ENCODE measurements at regions not wholly inside any gene's neighbourhood (a gene's known extent, or its start where the extent isn't known, plus 50 kb on each side); places are given as distances from the start of the nearest gene placed in this dataset.

DNA sequence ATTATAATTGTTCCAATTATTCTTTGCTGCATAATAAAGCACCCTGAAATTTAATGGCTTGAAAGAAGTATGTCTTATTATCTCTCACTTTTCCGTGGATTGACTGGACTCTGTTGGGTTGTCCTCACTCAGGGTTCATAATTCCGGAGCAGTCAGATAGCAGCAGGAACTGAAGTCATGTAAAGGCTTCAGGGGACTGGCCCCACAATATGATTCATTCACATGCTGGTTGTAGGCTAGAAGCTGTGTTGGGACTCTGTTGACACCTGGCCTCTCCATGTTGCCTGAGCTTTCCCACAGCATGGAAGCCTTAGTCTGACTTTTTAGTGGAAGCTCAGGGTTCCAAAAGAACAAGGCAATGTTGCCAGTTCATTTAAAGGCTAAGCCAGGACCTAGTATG is 367.1 kb upstream of the ADGRL2 start:
- H3K36me3 Mint-ChIP-seq (ENCODE audit: low read depth): no peaks in the 10 kb centered on the region

GRCh38 chr1:81432654-81433109 is 368.1 kb upstream of the ADGRL2 start:
- Mint-ChIP-seq H3K9me3 (no peaks in the 10 kb centered on the region), H3K4me3 (no peak overlapping the region), H3K4me1 (ENCODE audit: low read depth) (no peaks in the 10 kb centered on the region), H3K27me3 (ENCODE audit: low read depth) (no peaks in the 10 kb centered on the region), H3K36me3 (ENCODE audit: low read depth) (no peaks in the 10 kb centered on the region), H3K27ac (no peak overlapping the region)

More for the DNA sequence above, 367.1 kb upstream of the ADGRL2 start:
- Mint-ChIP-seq H3K9me3 (no peaks in the 10 kb centered on the region), H3K4me1 (ENCODE audit: low read depth) (no peaks in the 10 kb centered on the region), H3K27me3 (ENCODE audit: low read depth) (no peaks in the 10 kb centered on the region), H3K27ac (no peak overlapping the region), H3K4me3 (no peak overlapping the region)

DNA sequence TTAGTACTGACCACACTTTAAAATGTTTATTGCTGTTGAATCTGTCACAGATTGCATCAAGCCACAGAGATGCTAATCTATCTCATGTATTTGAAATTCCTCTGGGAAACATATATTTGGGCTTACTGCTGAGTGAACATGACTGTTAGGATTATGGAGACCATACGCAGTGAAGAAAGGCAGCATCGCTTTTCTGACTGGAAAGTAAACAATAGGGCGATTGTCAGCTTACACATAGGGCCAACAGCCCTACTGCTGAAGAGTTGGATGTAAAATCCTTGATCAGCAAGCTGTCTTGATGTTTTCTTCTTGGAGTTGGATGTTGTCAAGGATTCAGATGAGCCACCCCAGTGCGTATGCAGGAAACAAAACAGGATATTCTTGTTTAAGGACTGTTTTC is 368.7 kb upstream of the ADGRL2 start:
- H3K36me3 Mint-ChIP-seq (ENCODE audit: low read depth): no peaks in the 10 kb centered on the region
- H3K27ac Mint-ChIP-seq: no peak overlapping the region
- no peaks in the 10 kb centered on the region for H3K9me3 Mint-ChIP-seq
- H3K4me3 Mint-ChIP-seq: no peak overlapping the region
- H3K4me1 Mint-ChIP-seq (ENCODE audit: low read depth): no peaks in the 10 kb centered on the region
- no peaks in the 10 kb centered on the region for H3K27me3 Mint-ChIP-seq (ENCODE audit: low read depth)

DNA sequence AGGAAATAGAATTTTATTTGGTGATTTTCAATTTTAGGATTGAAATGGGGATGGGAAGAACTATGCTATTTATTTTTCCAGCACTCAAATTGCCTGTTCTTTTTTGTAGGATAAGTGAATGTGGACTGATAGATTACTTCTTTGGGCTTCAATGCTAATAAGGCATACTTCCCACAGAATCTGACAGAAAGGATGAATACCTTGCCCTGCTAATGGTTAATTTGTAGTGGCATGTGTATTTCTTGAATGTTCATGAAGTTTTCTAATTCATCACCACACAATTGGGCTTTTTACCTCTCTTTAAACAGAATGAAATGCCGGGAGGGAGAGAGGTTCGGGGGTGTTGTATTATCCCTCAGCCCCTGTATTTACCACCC is 369.1 kb upstream of the ADGRL2 start:
- Mint-ChIP-seq H3K4me1 (ENCODE audit: low read depth) (no peaks in the 10 kb centered on the region), H3K4me3 (no peak overlapping the region), H3K9me3 (no peaks in the 10 kb centered on the region), H3K27ac (no peak overlapping the region), H3K27me3 (ENCODE audit: low read depth) (no peaks in the 10 kb centered on the region), H3K36me3 (ENCODE audit: low read depth) (no peaks in the 10 kb centered on the region)

GRCh38 chr1:81430955-81431623 is 369.6 kb upstream of the ADGRL2 start:
- H3K36me3 Mint-ChIP-seq (ENCODE audit: low read depth): no peaks in the 10 kb centered on the region
- H3K27ac Mint-ChIP-seq: no peak overlapping the region
- H3K27me3 Mint-ChIP-seq (ENCODE audit: low read depth): no peaks in the 10 kb centered on the region
- H3K9me3 Mint-ChIP-seq: no peaks in the 10 kb centered on the region
- no peak overlapping the region for H3K4me3 Mint-ChIP-seq
- no peaks in the 10 kb centered on the region for H3K4me1 Mint-ChIP-seq (ENCODE audit: low read depth)

DNA sequence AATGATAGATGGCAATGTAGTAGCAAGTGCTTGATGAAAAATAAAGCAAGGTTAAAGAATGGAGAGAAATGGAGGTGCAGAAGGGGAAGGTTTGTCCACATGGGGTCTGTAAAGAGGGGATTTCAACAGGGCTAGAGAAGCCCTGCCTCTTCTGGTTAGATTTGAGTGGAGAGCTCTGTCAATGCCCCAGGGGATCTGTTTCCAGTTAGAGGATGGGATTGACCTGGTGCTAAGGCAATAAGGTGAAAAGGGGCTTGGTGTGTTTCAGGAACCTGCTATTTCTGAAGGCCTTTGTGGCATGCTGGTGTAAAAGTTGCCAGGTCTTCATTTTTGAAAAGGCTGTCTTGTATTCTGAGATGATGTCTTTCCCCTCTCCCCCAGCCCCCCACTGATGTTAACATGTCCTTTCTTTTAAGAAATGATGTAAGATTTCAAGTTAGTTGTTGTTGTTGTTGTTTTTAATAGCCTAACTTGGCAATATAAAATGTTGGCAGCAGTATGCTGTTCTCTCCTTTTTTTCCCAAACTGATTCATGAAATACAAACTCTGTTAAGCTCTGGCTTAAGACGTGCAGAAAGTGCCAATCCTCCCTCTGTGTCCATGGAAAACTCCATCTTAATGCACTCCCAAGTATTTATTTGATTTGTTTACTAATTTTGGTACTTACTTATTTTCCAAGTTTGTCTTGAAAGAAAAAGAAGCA is 370.3 kb upstream of the ADGRL2 start:
- H3K27me3 Mint-ChIP-seq (ENCODE audit: low read depth): no peaks in the 10 kb centered on the region
- no peaks in the 10 kb centered on the region for H3K36me3 Mint-ChIP-seq (ENCODE audit: low read depth)
- H3K4me3 Mint-ChIP-seq: no peak overlapping the region
- no peaks in the 10 kb centered on the region for H3K4me1 Mint-ChIP-seq (ENCODE audit: low read depth)
- H3K27ac Mint-ChIP-seq: no peak overlapping the region
- no peaks in the 10 kb centered on the region for H3K9me3 Mint-ChIP-seq

- Mint-ChIP-seq H3K27ac (no peak overlapping the region), H3K4me3 (no peak overlapping the region), H3K27me3 (ENCODE audit: low read depth) (no peaks in the 10 kb centered on the region), H3K36me3 (ENCODE audit: low read depth) (no peaks in the 10 kb centered on the region), H3K9me3 (no peaks in the 10 kb centered on the region), H3K4me1 (ENCODE audit: low read depth) (no peaks in the 10 kb centered on the region)
These were observed 371.7 kb upstream of the ADGRL2 start for GRCh38 chr1:81428998-81429397.

GRCh38 chr1:81424816-81425215 is 375.9 kb upstream of the ADGRL2 start:
- H3K27ac Mint-ChIP-seq: no peak overlapping the region
- no peaks in the 10 kb centered on the region for H3K4me1 Mint-ChIP-seq (ENCODE audit: low read depth)
- H3K4me3 Mint-ChIP-seq: no peak overlapping the region
- no peaks in the 10 kb centered on the region for H3K27me3 Mint-ChIP-seq (ENCODE audit: low read depth)
- no peaks in the 10 kb centered on the region for H3K9me3 Mint-ChIP-seq
- no peaks in the 10 kb centered on the region for H3K36me3 Mint-ChIP-seq (ENCODE audit: low read depth)

- H3K4me1 Mint-ChIP-seq (ENCODE audit: low read depth): no peaks in the 10 kb centered on the region
These were observed 376.7 kb upstream of the ADGRL2 start for GRCh38 chr1:81424061-81424460.

DNA sequence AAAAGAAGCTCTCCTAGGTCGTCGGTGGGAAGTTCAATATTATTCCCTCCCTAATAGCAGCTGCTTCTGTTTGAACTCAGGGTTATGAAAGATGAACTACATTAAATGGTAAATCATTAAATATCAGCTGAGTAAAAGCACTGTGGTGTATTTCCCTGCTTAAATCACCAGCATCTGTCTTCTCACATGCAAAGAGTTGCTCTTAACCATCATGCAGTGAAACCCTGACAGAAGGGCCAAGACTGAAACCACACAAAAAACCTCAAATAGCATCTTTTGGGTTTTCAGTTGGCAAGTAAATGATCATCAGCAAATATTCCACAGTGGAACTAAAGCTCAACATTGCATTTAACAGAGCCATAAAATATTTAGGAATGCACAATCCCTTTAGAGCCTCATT is 380.0 kb upstream of the ADGRL2 start:
- Mint-ChIP-seq H3K9me3 (no peaks in the 10 kb centered on the region), H3K27ac (no peak overlapping the region), H3K36me3 (ENCODE audit: low read depth) (no peaks in the 10 kb centered on the region), H3K4me3 (no peak overlapping the region), H3K4me1 (ENCODE audit: low read depth) (no peaks in the 10 kb centered on the region), H3K27me3 (ENCODE audit: low read depth) (no peaks in the 10 kb centered on the region)

More at GRCh38 chr1:81424061-81424460, 376.7 kb upstream of the ADGRL2 start:
- H3K27me3 Mint-ChIP-seq (ENCODE audit: low read depth): no peaks in the 10 kb centered on the region
- no peaks in the 10 kb centered on the region for H3K9me3 Mint-ChIP-seq
- no peaks in the 10 kb centered on the region for H3K36me3 Mint-ChIP-seq (ENCODE audit: low read depth)
- no peak overlapping the region for H3K27ac Mint-ChIP-seq
- no peak overlapping the region for H3K4me3 Mint-ChIP-seq

DNA sequence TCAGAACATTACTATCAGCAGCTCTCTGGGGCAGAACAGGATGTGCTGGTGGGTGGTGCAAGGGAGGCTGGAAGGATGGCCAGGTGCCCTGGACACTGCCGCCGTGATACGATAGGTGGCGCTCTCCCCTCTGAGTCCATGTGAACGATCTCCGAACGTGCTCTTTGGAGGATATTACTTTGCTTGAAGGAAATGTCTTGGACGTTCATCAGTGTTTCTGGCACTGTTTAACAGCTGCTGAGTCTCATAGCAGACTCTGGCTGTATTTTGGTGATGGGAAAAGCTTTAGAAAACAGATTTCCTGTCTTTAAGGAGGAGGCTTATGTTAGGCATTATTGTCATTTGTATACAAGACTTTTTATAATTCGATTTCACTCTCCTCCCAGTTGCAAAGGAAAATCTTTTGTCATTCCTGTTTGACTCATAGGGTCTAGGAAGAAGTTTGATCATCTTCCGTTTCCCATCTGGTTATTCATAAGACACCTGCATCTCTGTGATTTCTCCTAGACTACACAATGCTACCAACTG is 386.2 kb upstream of the ADGRL2 start:
- H3K36me3 Mint-ChIP-seq (ENCODE audit: low read depth): no peaks in the 10 kb centered on the region
- H3K9me3 Mint-ChIP-seq: no peaks in the 10 kb centered on the region
- no peaks in the 10 kb centered on the region for H3K27me3 Mint-ChIP-seq (ENCODE audit: low read depth)
- no peak overlapping the region for H3K27ac Mint-ChIP-seq
- no peaks in the 10 kb centered on the region for H3K4me1 Mint-ChIP-seq (ENCODE audit: low read depth)
- H3K4me3 Mint-ChIP-seq: no peak overlapping the region

GRCh38 chr1:81412954-81413353 is 387.8 kb upstream of the ADGRL2 start:
- H3K36me3 Mint-ChIP-seq (ENCODE audit: low read depth): no peaks in the 10 kb centered on the region
- H3K4me1 Mint-ChIP-seq (ENCODE audit: low read depth): no peaks in the 10 kb centered on the region
- no peak overlapping the region for H3K4me3 Mint-ChIP-seq
- no peaks in the 10 kb centered on the region for H3K27me3 Mint-ChIP-seq (ENCODE audit: low read depth)
- H3K27ac Mint-ChIP-seq: no peak overlapping the region
- H3K9me3 Mint-ChIP-seq: no peaks in the 10 kb centered on the region

GRCh38 chr1:81410941-81411340 is 389.8 kb upstream of the ADGRL2 start:
- Mint-ChIP-seq H3K9me3 (no peaks in the 10 kb centered on the region), H3K27ac (no peak overlapping the region), H3K4me1 (ENCODE audit: low read depth) (no peaks in the 10 kb centered on the region), H3K36me3 (ENCODE audit: low read depth) (no peaks in the 10 kb centered on the region), H3K4me3 (no peak overlapping the region), H3K27me3 (ENCODE audit: low read depth) (no peaks in the 10 kb centered on the region)

- no peak overlapping the region for H3K4me3 Mint-ChIP-seq
- no peaks in the 10 kb centered on the region for H3K27me3 Mint-ChIP-seq (ENCODE audit: low read depth)
- no peaks in the 10 kb centered on the region for H3K9me3 Mint-ChIP-seq
- no peaks in the 10 kb centered on the region for H3K4me1 Mint-ChIP-seq (ENCODE audit: low read depth)
- H3K27ac Mint-ChIP-seq: no peak overlapping the region
- no peaks in the 10 kb centered on the region for H3K36me3 Mint-ChIP-seq (ENCODE audit: low read depth)
These were observed 390.4 kb upstream of the ADGRL2 start for GRCh38 chr1:81410351-81410750.

GRCh38 chr1:81409780-81410274 is 390.9 kb upstream of the ADGRL2 start:
- no peak overlapping the region for H3K4me3 Mint-ChIP-seq
- no peaks in the 10 kb centered on the region for H3K4me1 Mint-ChIP-seq (ENCODE audit: low read depth)
- H3K36me3 Mint-ChIP-seq (ENCODE audit: low read depth): no peaks in the 10 kb centered on the region
- H3K9me3 Mint-ChIP-seq: no peaks in the 10 kb centered on the region
- H3K27me3 Mint-ChIP-seq (ENCODE audit: low read depth): no peaks in the 10 kb centered on the region
- no peak overlapping the region for H3K27ac Mint-ChIP-seq

Data from T-helper 1 cell treated with Interleukin-12 subunit alpha and Interleukin-12 subunit beta and Interleukin-4 antibody, amounts not matched to agents 30 μg/mL and 1 μg/mL, for 36 hours (primary cell).